Motor neuron (in vitro differentiated cells): ENCODE measurements at regions not wholly inside any gene's neighbourhood (a gene's known extent, or its start where the extent isn't known, plus 50 kb on each side); places are given as distances from the start of the nearest gene placed in this dataset.

Source experiments
- ATAC-seq, 8 experiments: fragments of 200-7000 bp; cut with Tn5 transposase; replicated peaks in 6 of 8; 2 replicates each; pipeline ENCODE4 v1.8.0; 2021; ENCODE audit warnings: mild to moderate bottlenecking in 8 of 8, moderate library complexity in 8 of 8
- H3K27ac ChIP-seq, 2 donors: fragments of 250-450 bp; sonication (Bioruptor Pico); 2 replicates each; pipeline ENCODE4 v1.9.0; 2021; ENCODE audit warnings: antibody characterized with exemption in 2 of 2, mild to moderate bottlenecking in 2 of 2, moderate library complexity in 1 of 2
- H3K4me1 ChIP-seq, 2 donors: fragments of 250-450 bp; sonication (Bioruptor Pico); replicated peaks in 1 of 2; 2 replicates each; pipeline ENCODE4 v1.6.1; 2021; ENCODE audit warnings: antibody characterized with exemption in 2 of 2, mild to moderate bottlenecking in 2 of 2, moderate library complexity in 1 of 2
- H3K4me3 ChIP-seq, 5 donors: fragments of 250-450 bp; sonication (Bioruptor Pico); 2 replicates each; pipeline ENCODE4 v1.9.0; 2021; ENCODE audit warnings: antibody characterized with exemption in 5 of 5, mild to moderate bottlenecking in 5 of 5, moderate library complexity in 4 of 5
- WGBS, 10 experiments: fragments of 450-650 bp; shearing (Covaris generic); methylation state at CpG; one replicate each; pipeline ENCODE4 v1.0.0; 2022; 5-methylcytosine and 5-hydroxymethylcytosine counted together
- in situ Hi-C, 9 experiments: fragments of 400-800 bp; cut with MboI; loops; one replicate each; pipeline ENCODE4 v1.15.0; 2021; ENCODE audit warnings: low sequenced_read_pairs in 9 of 9, low pct_unique_long_range_greater_than_20kb in 2 of 9; ENCODE audit not compliant: unreplicated experiment in 9 of 9

- no peak for ATAC-seq
- peaks cover 27 to 31% of the 10 kb centered on the region in 2 donors for H3K4me1 ChIP-seq
- 9 to 80% (median 53%) methylated on average over 1 to 5 of the region's 5 CpGs; no CpG with 5 or more reads in 1 of the 10 experiments for WGBS, 10 experiments
- in situ Hi-C loops = no loop called here
- H3K27ac ChIP-seq = no peak overlapping the region
- no peak overlapping the region for H3K4me3 ChIP-seq
Measured at GRCh38 chr2:216789081-216789480, 70.8 kb downstream of the TNP1 start.

- no peak overlapping the region for H3K27ac ChIP-seq
- in situ Hi-C loops = no loop called here
- H3K4me3 ChIP-seq = no peak overlapping the region
- H3K4me1 ChIP-seq = peaks cover 20 to 25% of the 10 kb centered on the region in 2 donors
- 44 to 80% (median 56%) methylated on average over 1 to 5 of the region's 7 CpGs; no CpG with 5 or more reads in 4 of the 10 experiments for WGBS, 10 experiments
- ATAC-seq = no peak
Measured at GRCh38 chr2:216787851-216788540, 71.9 kb downstream of the TNP1 start.

DNA sequence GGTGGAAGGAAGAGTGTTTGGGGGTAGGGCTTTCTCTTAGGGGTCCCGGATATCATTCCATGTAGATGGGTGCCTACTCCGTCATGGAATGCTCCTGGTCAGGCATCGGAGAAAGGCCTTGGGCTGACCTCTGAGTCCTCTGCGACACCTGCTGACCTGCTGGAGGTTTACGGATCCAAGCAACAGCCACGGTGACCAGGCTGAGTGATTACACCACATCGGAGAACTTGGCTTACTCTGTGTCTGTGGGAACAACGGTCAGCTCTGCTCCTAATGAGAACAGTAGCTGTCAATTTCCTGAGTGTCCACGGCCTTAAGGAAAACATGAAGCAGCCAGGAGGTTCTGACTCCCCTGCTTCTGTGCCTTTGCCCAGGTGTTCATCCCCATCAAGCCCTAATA lies 73.2 kb downstream of the TNP1 start:
- peaks cover 7 to 14% of the 10 kb centered on the region in 2 donors for H3K4me1 ChIP-seq
- no peak overlapping the region for H3K4me3 ChIP-seq
- H3K27ac ChIP-seq = no peak overlapping the region
- 60 to 98% (median 87%) methylated on average over 1 to 7 of the region's 9 CpGs; no CpG with 5 or more reads in 3 of the 10 experiments for WGBS, 10 experiments
- no peak for ATAC-seq
- in situ Hi-C loops = no loop called here

DNA sequence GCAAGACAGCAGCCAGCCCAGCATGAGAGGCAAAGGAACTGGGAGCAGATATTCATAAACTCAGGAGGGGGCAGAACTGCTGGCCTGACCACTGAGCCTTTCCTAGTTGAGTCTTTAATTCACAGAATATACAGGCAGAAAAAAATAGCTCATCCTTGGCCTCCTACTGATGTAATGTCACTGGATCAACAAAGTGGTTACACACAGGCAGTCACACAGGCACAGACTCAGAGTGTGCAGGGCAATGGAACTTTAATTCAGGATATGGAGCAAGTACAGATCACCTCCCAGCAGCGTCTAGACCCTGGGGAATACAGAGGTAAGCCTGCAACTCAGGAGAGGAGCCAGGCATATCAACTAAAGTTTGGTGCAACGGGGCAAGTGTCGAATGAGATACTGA lies 75.4 kb downstream of the TNP1 start:
- no peak overlapping the region for H3K27ac ChIP-seq
- in situ Hi-C loops = no loop called here
- whole genome bisulfite sequencing, 10 experiments = 60 to 96% (median 74%) methylated on average over 2 to 3 of the region's 3 CpGs; no CpG with 5 or more reads in 5 of the 10 experiments
- no peak overlapping the region for H3K4me3 ChIP-seq
- ATAC-seq = peak in 4 of 8 experiments; percentile 24 to 76 (median 50)
- H3K4me1 ChIP-seq = peaks cover 4 to 15% of the 10 kb centered on the region in 2 donors

- Histone ChIP-seq H3K4me1 (peaks cover 0 to 8% of the 10 kb centered on the region in 2 donors), H3K27ac (no peak overlapping the region), H3K4me3 (no peak overlapping the region)
- WGBS, 10 experiments = 33 to 100% (median 79%) methylated on average over 1 to 4 of the region's 4 CpGs; no CpG with 5 or more reads in 2 of the 10 experiments
- peak in 1 of 8 experiments; percentile 13 for ATAC-seq
- in situ Hi-C loops = no loop called here
Measured at GRCh38 chr2:216781709-216782108, 78.2 kb downstream of the TNP1 start.

DNA sequence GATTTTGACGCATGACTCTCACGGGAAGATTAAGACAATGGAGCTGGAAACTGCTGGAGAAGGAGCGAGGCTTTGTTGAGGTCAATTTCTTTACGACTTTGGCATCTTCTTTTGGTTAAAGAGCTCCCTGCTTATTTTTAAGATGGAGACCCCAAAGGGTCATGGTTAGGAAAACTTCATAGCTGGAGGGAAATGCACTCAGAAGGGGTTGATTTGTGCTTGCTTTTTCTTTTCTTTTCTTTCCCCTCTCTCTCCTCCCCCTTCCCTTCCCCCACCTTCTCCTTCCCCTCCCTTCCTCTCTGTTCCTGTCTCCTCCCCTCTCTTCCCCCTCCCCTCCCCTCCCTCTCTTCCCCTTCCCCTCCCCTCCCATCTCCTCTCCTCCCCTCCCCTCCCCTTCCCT lies 79.0 kb downstream of the TNP1 start:
- 60 to 95% (median 84%) methylated on average over 2 to 4 of the region's 4 CpGs; no CpG with 5 or more reads in 3 of the 10 experiments for WGBS, 10 experiments
- in situ Hi-C loops = no loop called here
- Histone ChIP-seq H3K4me3 (no peak overlapping the region), H3K4me1 (peaks cover 0 to 8% of the 10 kb centered on the region in 2 donors), H3K27ac (no peak overlapping the region)
- no peak for ATAC-seq

DNA sequence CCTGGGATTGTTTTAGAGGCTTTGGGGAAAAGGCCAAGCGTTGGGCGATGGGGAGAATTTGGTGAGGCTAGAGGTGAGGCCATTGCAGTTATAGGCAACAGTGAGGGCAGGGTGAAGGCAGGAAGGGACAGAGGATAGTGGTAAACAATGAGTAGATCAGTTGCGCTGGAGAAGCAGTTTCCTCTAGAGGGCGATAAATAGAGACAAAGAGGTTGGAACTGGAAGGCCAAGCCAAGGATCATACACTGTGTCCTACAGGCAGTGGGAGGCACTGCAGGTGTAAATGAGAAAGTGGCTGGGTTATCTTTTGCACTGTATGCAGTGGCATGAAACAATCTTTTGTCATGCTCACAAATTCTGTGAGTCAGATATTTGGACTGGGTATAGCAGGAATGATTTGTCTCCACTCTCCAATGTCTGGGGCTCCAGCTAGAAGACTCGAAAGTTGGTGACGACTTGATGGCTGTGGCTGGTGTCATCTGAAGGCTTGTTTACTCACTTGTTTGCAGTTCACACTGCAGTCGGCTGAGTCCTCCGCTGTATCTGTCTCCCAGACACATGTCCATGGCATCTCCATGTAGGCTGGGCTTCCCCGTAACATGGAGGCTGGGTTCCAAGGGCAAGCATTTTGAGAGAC lies 82.1 kb downstream of the TNP1 start:
- in situ Hi-C loops = no loop called here
- 30 to 93% (median 59%) methylated on average over 1 to 7 of the region's 9 CpGs; no CpG with 5 or more reads in 2 of the 10 experiments for WGBS, 10 experiments
- Histone ChIP-seq H3K4me1 (peaks cover 9 to 33% of the 10 kb centered on the region in 2 donors), H3K4me3 (no peak overlapping the region), H3K27ac (no peak overlapping the region)
- peak in 3 of 8 experiments; percentile 66 to 100 (median 88) for ATAC-seq

DNA sequence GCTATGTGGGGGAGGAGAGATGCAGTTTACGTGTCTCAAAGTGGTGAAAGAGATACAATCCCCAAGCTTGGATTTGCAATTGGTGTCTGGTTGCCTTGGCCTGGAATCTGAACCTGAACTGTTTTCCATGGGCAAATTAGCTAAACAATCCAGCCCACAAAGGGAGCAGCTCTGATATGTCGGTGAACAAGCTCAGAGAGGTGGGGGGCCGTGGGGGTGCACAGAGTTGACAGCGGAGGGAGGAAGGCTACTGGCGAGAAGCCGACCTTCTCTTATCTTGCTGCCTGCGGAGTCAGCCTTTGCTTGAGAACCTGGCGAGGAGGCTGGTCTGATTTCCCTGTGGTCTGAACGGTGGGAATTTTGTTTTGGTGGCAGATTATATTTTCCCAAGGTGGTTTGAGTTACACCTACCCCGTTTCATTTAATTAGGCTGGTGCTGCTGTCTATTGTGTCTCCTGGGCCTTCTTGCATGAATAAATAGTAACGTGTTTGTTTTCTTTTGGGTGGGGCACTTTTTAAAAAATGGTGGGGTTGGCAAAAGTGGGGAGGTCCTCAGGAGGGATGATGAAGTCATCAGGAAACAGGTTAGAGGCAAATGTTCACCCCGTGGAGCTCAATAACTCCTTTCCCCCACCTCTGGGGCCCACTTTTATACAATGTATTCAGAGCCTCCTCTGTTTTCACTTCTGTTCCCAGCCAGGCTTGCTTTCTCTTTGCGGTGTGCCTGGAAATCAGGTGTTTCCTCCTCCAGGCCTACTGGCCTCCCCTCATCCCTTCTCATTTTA lies 80.9 kb upstream of the IGFBP5 start:
- Histone ChIP-seq H3K4me3 (no peak overlapping the region), H3K4me1 (peaks cover 9 to 32% of the 10 kb centered on the region in 2 donors), H3K27ac (no peak overlapping the region)
- in situ Hi-C loops = no loop called here
- 0 to 89% (median 80%) methylated on average over 1 to 8 of the region's 13 CpGs; no CpG with 5 or more reads in 3 of the 10 experiments for WGBS, 10 experiments
- ATAC-seq = no peak

GRCh38 chr2:216775043-216775453 lies 79.7 kb upstream of the IGFBP5 start:
- Histone ChIP-seq H3K27ac (peak overlapping the region; percentile 78 to 90), H3K4me3 (no peak overlapping the region), H3K4me1 (peaks cover 9 to 32% of the 10 kb centered on the region in 2 donors)
- in situ Hi-C loops = no loop called here
- WGBS, 10 experiments = 0 to 80% (median 20%) methylated on average over 1 to 3 of the region's 5 CpGs; no CpG with 5 or more reads in 5 of the 10 experiments
- peak; percentile 24 to 95 (median 94) for ATAC-seq

DNA sequence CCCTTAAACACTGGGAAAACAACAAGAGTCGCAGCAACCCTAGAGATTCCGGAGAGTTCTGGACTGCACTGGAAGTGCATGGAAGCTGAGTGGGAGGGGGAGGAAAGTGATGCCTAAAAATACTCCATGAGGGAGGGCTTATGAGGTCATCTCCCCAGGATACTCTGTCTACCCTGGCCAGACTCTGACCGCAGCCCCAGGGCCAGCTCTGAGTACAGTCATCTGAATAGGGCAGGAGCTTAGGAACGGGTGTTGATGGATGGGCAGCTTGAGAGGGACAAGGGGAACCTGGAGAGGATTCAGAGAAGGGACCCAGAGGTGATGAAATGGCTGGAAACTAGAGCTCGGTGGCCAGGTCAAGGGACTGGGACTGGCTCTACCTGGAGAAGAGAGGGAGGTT lies 79.3 kb upstream of the IGFBP5 start:
- WGBS, 10 experiments = 40 to 86% (median 59%) methylated on average over 1 to 4 of the region's 5 CpGs; no CpG with 5 or more reads in 1 of the 10 experiments
- no peak overlapping the region for H3K4me3 ChIP-seq
- peaks cover 9 to 32% of the 10 kb centered on the region in 2 donors for H3K4me1 ChIP-seq
- in situ Hi-C loops = no loop called here
- peak in 7 of 8 experiments; percentile 36 to 88 (median 84) for ATAC-seq
- peak overlapping the region; percentile 78 to 90 for H3K27ac ChIP-seq

DNA sequence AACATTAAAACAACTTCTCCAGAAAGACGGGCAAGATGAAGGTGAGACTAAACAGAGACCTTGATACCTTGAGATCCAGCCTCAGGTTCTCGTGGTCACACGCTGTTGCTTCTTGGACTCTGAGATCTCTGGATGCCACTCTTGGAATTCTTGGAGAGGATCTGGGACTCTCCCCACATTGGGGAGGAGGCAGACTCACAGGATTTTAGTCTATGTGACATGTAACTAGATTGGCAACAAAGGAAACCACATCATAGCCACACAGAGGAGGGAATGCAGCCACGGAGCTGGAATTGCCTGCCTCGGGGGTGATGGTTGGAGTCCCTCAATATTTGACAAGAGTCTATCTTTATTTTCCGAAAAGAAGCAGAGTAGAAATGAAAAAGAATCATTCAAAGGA lies 78.8 kb upstream of the IGFBP5 start:
- Histone ChIP-seq H3K4me3 (no peak overlapping the region), H3K27ac (peak overlapping the region; percentile 78 to 90), H3K4me1 (peaks cover 9 to 32% of the 10 kb centered on the region in 2 donors)
- 20 to 98% (median 80%) methylated on average over 1 to 6 of the region's 6 CpGs; no CpG with 5 or more reads in 1 of the 10 experiments for WGBS, 10 experiments
- ATAC-seq = no peak
- in situ Hi-C loops = no loop called here

DNA sequence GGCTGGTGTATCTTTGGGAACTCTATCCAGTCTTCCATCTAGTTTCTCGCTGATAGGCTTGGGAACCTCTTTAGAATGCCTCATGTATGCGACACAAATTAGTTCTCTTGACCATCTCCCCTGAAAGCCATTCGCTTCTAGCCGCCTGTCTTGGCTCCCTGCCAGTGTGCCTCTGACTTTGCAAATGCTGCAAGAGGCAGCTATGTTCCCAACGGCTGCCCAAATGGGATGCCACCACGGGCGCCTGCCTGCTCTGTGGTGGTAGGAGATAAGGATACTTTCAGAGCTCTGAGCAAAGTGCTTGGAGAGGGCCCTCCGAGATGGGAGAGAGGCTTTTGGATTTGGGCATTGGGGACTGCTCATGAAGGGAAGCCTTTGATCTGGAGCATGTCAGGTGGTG lies 77.7 kb upstream of the IGFBP5 start:
- peaks cover 9 to 32% of the 10 kb centered on the region in 2 donors for H3K4me1 ChIP-seq
- 20 to 100% (median 63%) methylated on average over 1 to 6 of the region's 8 CpGs; no CpG with 5 or more reads in 2 of the 10 experiments for WGBS, 10 experiments
- ATAC-seq = no peak
- in situ Hi-C loops = no loop called here
- H3K4me3 ChIP-seq = no peak overlapping the region
- no peak overlapping the region for H3K27ac ChIP-seq

DNA sequence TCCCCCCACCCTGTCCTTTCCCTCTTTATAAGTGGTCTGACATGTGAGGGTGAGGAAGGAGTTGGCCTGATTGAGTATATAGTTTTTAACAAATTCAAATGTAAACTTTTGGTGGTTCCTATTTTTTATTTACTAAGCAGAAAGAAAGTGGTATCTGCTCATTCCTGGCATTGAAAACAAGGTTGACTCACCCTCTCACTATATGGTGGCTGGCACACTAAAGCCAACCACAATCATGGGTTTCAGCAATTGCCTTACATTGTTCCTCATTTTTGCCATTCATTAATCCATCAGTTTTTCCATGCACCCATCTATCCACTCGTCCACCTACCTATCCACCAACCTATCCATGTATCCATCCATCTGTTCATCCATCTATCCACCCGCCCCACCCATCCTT lies 75.4 kb upstream of the IGFBP5 start:
- in situ Hi-C loops = no loop called here
- H3K27ac ChIP-seq = no peak overlapping the region
- H3K4me1 ChIP-seq = peaks cover 21 to 46% of the 10 kb centered on the region in 2 donors
- ATAC-seq = no peak
- H3K4me3 ChIP-seq = no peak overlapping the region
- whole genome bisulfite sequencing, 10 experiments = 38 to 100% (median 82%) methylated on average over 1 to 2 of the region's 2 CpGs; no CpG with 5 or more reads in 1 of the 10 experiments
